ENCODE measurements at regions not wholly inside any gene's neighbourhood (a gene's known extent, or its start where the extent isn't known, plus 50 kb on each side); places are given as distances from the start of the nearest gene placed in this dataset.

GRCh38 chr4:1589098-1589497 lies 95.0 kb downstream of the FAM53A start:
- no peak for TF ChIP-seq CTCF (IDR thresholded peaks at IDR 0.05; ENCODE audit: insufficient read depth, low read length)
- TF ChIP-seq POLR2AphosphoS5 (IDR thresholded peaks at IDR 0.05; ENCODE audit: low read depth): no peak
- no peak for TF ChIP-seq REST (IDR thresholded peaks at IDR 0.05; ENCODE audit: insufficient replicate concordance, low read depth)
- no peak for TF ChIP-seq GABPA (IDR thresholded peaks at IDR 0.05; ENCODE audit: low read depth)
